IPS-20b (cell line): ENCODE measurements at regions not wholly inside any gene's neighbourhood (a gene's known extent, or its start where the extent isn't known, plus 50 kb on each side); places are given as distances from the start of the nearest gene placed in this dataset.

ENCODE experiments used
- H3K27ac ChIP-seq: one replicate; pipeline ENCODE4 v1.5.1; 2013; ENCODE audit warnings: low read length
- H3K27me3 ChIP-seq: 2 replicates; pipeline ENCODE4 v1.6.1; 2013; ENCODE audit warnings: mild to moderate bottlenecking, low read length, inconsistent platforms; ENCODE audit not compliant: insufficient read depth
- H3K36me3 ChIP-seq: 2 replicates; pipeline ENCODE4 v1.6.1; 2013; ENCODE audit warnings: low read depth, mild to moderate bottlenecking, inconsistent platforms, low read length, moderate library complexity; ENCODE audit not compliant: insufficient read depth
- H3K4me1 ChIP-seq: 2 replicates; pipeline ENCODE4 v1.6.1; 2013; ENCODE audit warnings: mild to moderate bottlenecking, control low read depth, inconsistent platforms, low read length, moderate library complexity; ENCODE audit not compliant: insufficient read depth
- H3K4me3 ChIP-seq: 2 replicates; pipeline ENCODE4 v1.5.1; 2013; ENCODE audit warnings: mild to moderate bottlenecking, low read length, inconsistent platforms
- H3K9ac ChIP-seq: 2 replicates; pipeline ENCODE4 v1.6.1; 2013; ENCODE audit warnings: low read depth, mild to moderate bottlenecking, inconsistent platforms, low read length, moderate library complexity
- H3K9me3 ChIP-seq: 2 replicates; pipeline ENCODE4 v1.6.1; 2013; ENCODE audit warnings: mild to moderate bottlenecking, low read depth, low read length, inconsistent platforms; ENCODE audit not compliant: insufficient read depth

GRCh38 chr16:54418903-54419302 lies 132.3 kb upstream of the IRX3 start:
- no peak overlapping the region for H3K9ac ChIP-seq
- H3K27me3 ChIP-seq: peaks cover 7% of the 10 kb centered on the region
- H3K4me3 ChIP-seq: no peak overlapping the region
- H3K36me3 ChIP-seq: no peaks in the 10 kb centered on the region
- H3K9me3 ChIP-seq: no peaks in the 10 kb centered on the region
- H3K27ac ChIP-seq: no peak overlapping the region
- H3K4me1 ChIP-seq: no peaks in the 10 kb centered on the region

GRCh38 chr16:54417384-54417783 lies 130.8 kb upstream of the IRX3 start:
- H3K9me3 ChIP-seq: no peaks in the 10 kb centered on the region
- H3K27me3 ChIP-seq: peaks cover 11% of the 10 kb centered on the region
- no peaks in the 10 kb centered on the region for H3K4me1 ChIP-seq
- no peak overlapping the region for H3K27ac ChIP-seq
- H3K9ac ChIP-seq: no peak overlapping the region
- H3K36me3 ChIP-seq: no peaks in the 10 kb centered on the region
- H3K4me3 ChIP-seq: no peak overlapping the region

- Histone ChIP-seq H3K4me1 (peaks cover 6% of the 10 kb centered on the region; the same call in 1 of the 2 replicates), H3K36me3 (no peaks in the 10 kb centered on the region), H3K27ac (no peak overlapping the region), H3K4me3 (no peak overlapping the region), H3K9me3 (no peaks in the 10 kb centered on the region), H3K9ac (no peak overlapping the region), H3K27me3 (peaks cover 15% of the 10 kb centered on the region)
Measured at GRCh38 chr16:54414671-54415070, 128.1 kb upstream of the IRX3 start.

DNA sequence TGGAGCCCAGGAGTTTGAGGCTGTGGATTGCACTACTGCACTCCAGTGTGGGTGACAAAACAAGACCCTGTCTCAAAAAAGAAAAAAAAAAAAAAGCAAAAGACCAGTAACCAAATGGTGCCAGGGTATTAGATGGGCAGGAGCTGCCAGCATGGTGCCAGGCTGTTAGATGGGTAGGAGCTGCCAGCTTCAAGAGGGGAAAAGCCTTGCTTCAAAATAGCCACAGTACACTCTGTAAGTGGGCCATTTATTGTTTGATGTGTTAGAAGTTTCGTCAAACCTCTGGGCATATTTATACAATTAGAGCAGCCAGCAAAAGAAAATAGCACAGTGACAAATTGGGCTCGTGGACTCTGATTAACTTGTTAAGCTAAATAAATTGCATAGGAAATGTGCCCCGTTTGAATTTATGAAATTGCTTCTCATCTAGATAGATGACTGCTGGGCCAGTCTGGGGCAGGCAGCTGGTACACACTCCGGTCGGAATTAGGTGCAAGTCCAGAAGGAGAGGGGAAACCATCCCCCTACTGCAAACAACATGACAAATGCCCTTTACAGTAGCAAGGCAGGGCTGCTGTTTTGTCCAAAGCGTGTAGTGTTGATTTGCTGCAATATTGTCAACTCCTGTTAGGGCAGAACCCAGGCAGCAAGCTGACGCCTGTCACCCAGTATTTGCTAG lies 126.3 kb upstream of the IRX3 start:
- Histone ChIP-seq H3K27ac (no peak overlapping the region), H3K36me3 (no peaks in the 10 kb centered on the region), H3K27me3 (peaks cover 15% of the 10 kb centered on the region)

DNA sequence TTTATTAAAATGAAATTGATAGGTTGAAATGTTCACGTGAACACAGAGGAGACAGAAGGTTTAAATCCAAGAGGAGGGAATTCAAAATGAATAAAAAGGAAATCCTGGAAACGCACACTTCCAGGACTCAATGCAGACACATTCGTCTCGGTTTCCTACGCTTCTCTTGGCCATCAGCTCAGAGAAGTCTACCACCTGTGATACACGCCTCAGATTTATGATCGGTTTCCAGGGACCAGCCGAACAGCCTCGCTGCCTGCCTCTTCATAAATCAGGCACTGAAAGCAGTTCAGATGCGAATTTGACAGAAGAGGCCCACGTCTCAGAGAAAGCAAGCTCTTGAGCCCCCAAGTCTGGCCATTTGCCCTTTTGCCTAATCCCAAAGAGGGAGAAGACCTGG lies 125.5 kb upstream of the IRX3 start:
- Histone ChIP-seq H3K27me3 (peaks cover 15% of the 10 kb centered on the region), H3K4me3 (no peak overlapping the region), H3K36me3 (no peaks in the 10 kb centered on the region), H3K9me3 (no peaks in the 10 kb centered on the region), H3K9ac (no peak overlapping the region), H3K4me1 (peaks cover 6% of the 10 kb centered on the region; the same call in 1 of the 2 replicates), H3K27ac (no peak overlapping the region)

More for the DNA sequence above, 126.3 kb upstream of the IRX3 start:
- H3K4me1 ChIP-seq: peaks cover 6% of the 10 kb centered on the region; the same call in 1 of the 2 replicates
- no peaks in the 10 kb centered on the region for H3K9me3 ChIP-seq
- no peak overlapping the region for H3K4me3 ChIP-seq
- no peak overlapping the region for H3K9ac ChIP-seq

- Histone ChIP-seq H3K9ac (peak overlapping the region; percentile 16; the same call in 1 of the 2 replicates), H3K4me3 (0 out of 2 replicates have a peak overlapping the region, but pooled peaks have one; percentile 9), H3K4me1 (peaks cover 6% of the 10 kb centered on the region; the same call in 1 of the 2 replicates)
Measured at GRCh38 chr16:54411544-54411943, 125.0 kb upstream of the IRX3 start.

DNA sequence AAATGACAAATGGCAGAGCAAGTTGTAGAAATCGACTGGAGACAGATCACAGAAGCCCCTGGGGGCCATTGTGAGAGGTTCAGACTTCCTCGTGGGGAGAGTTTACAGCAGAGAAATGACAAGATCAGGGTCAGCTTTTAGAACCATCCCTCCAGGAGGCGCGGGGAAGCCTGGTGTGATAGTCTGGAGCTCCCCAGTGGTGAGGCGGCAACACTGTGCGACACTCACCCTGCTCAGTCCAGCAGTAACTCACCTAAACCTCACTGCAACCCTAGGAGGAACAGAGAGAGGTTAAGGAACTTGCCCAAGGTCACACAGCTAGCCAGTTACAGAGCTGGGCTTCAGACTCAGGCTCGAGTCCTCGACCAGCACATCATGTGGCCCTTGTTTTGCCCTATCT lies 123.4 kb upstream of the IRX3 start:
- Histone ChIP-seq H3K9ac (no peak overlapping the region), H3K27me3 (peaks cover 15% of the 10 kb centered on the region), H3K9me3 (no peaks in the 10 kb centered on the region), H3K27ac (no peak overlapping the region), H3K4me1 (peaks cover 6% of the 10 kb centered on the region; the same call in 1 of the 2 replicates), H3K36me3 (no peaks in the 10 kb centered on the region), H3K4me3 (no peak overlapping the region)

More at GRCh38 chr16:54411544-54411943, 125.0 kb upstream of the IRX3 start:
- Histone ChIP-seq H3K9me3 (no peaks in the 10 kb centered on the region), H3K27ac (no peak overlapping the region), H3K27me3 (peaks cover 15% of the 10 kb centered on the region), H3K36me3 (no peaks in the 10 kb centered on the region)

- H3K9me3 ChIP-seq: no peaks in the 10 kb centered on the region
- H3K27ac ChIP-seq: no peak overlapping the region
- H3K36me3 ChIP-seq: no peaks in the 10 kb centered on the region
- peaks cover 6% of the 10 kb centered on the region; the same call in 1 of the 2 replicates for H3K4me1 ChIP-seq
- peaks cover 7% of the 10 kb centered on the region for H3K27me3 ChIP-seq
- no peak overlapping the region for H3K4me3 ChIP-seq
- no peak overlapping the region for H3K9ac ChIP-seq
Measured at GRCh38 chr16:54407596-54407995, 121.0 kb upstream of the IRX3 start.

GRCh38 chr16:54405478-54405877 lies 118.9 kb upstream of the IRX3 start:
- no peaks in the 10 kb centered on the region for H3K9me3 ChIP-seq
- no peak overlapping the region for H3K4me3 ChIP-seq
- no peaks in the 10 kb centered on the region for H3K27me3 ChIP-seq
- H3K4me1 ChIP-seq: no peaks in the 10 kb centered on the region
- no peaks in the 10 kb centered on the region for H3K36me3 ChIP-seq
- no peak overlapping the region for H3K9ac ChIP-seq
- no peak overlapping the region for H3K27ac ChIP-seq

DNA sequence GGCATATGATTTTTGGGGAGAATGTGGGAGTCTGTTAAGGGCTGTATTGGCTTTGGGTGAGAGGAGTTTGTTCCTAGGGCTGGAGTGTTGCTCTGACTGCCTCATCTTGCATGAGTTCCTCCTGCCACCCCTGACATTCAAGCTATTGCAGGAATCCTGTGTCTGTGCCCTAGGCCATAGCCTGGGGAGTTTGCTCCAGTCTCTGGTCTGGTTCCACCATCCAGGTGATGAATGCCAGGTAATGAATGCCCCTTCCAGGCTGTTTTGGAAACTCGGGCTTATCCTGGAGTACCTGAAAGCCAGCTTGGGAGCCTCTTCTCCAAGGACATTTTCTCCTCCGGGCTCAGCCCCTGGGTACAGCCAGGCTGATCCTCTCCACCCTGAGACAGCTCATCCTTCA lies 117.0 kb upstream of the IRX3 start:
- no peaks in the 10 kb centered on the region for H3K36me3 ChIP-seq
- H3K4me3 ChIP-seq: no peak overlapping the region
- no peaks in the 10 kb centered on the region for H3K4me1 ChIP-seq
- no peak overlapping the region for H3K27ac ChIP-seq
- no peaks in the 10 kb centered on the region for H3K9me3 ChIP-seq
- H3K27me3 ChIP-seq: no peaks in the 10 kb centered on the region
- H3K9ac ChIP-seq: no peak overlapping the region

- no peak overlapping the region for H3K27ac ChIP-seq
- H3K4me3 ChIP-seq: no peak overlapping the region
- H3K9ac ChIP-seq: no peak overlapping the region
- no peaks in the 10 kb centered on the region for H3K36me3 ChIP-seq
- H3K9me3 ChIP-seq: no peaks in the 10 kb centered on the region
- no peaks in the 10 kb centered on the region for H3K4me1 ChIP-seq
- H3K27me3 ChIP-seq: no peaks in the 10 kb centered on the region
Measured at GRCh38 chr16:54402873-54403272, 116.3 kb upstream of the IRX3 start.

DNA sequence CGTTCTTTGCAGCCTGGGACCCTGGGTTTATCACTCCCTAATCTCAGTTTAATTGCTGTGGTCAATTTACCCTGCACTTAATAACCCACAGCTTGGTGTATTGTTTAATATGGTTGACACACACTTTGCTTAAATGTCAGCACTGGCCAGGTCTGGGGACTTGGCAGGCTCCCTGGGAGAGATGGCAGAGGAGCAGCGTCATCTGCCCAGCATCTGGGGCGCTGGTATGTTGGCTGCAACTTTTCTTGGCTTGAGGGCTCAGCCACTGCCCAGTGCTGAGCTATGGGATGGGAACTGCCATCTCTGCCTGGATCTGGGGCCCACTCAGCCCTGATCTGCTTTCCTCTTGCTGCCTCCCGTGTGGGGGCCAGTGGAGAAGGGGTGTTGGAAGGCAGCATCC lies 115.7 kb upstream of the IRX3 start:
- Histone ChIP-seq H3K36me3 (no peaks in the 10 kb centered on the region), H3K9me3 (no peaks in the 10 kb centered on the region), H3K27ac (no peak overlapping the region), H3K4me1 (no peaks in the 10 kb centered on the region), H3K9ac (no peak overlapping the region), H3K4me3 (no peak overlapping the region), H3K27me3 (no peaks in the 10 kb centered on the region)
